GM19238 (cell line): ENCODE measurements at regions not wholly inside any gene's neighbourhood (a gene's known extent, or its start where the extent isn't known, plus 50 kb on each side); places are given as distances from the start of the nearest gene placed in this dataset.

Experiments used
- DNase-seq: peaks from one replicate; pipeline ENCODE4 v3.0.0; 2011; ENCODE audit warnings: low spot score; ENCODE audit not compliant: insufficient read length

- no peak for DNase-seq
These were observed 59.8 kb upstream of the CARMIL1 start for GRCh38 chr6:25219216-25219916.

GRCh38 chr6:25219917-25220278 is 59.3 kb upstream of the CARMIL1 start:
- DNase-seq, result no peak

- no peak for DNase-seq
These were observed 58.3 kb upstream of the CARMIL1 start for GRCh38 chr6:25220857-25221256.

DNA sequence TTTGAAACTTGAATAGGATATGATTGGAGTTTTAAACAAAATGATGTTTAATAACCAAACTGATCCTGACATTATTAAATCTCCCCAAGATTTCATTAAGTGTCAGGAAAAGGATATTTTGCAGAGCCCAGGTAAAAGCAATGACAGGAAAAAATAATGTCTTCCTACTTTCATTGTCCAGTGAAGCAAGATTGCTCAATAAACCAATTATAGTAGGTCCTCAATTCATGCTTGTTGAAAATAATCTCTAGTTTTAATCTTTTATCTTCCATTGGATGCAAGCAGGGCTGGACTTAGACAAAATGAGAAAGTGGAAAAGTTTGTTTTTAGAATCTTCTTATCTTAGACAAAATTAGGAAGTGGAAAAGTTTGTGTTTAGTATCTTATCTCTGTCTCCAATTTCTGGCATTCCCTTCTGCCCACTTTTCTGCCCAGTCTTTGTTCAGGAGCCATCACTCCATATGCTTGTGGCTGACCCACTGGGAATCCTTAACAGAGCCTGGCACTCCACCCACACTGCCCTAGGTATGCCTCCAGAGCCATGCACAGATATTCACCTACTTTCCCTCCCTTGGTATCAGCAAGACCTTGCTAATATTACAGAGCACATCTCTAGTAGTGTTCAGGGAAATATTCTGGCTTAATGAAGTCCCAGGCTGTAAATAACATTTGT is 57.0 kb upstream of the CARMIL1 start:
- DNase-seq, result no peak

GRCh38 chr6:25223490-25223991 is 55.6 kb upstream of the CARMIL1 start:
- peak; percentile 29 for DNase-seq

DNA sequence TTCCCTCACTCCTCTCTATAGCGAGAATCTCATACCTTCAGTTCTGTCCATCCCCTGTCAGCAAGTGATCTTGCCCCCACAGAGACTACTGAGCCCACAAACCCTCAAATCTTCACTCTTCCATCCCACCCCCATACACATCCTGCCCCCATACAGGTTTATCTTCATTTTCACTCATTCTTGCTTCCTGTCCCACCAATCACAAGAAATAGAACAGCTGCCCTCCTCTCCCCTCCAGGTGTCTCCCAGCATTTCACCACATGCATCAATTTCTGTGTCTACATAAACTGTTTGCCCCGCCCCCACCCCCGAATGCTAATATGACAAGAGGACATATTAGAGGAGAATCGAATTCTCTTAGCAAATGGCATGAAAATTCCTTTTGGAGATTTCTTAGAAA is 54.9 kb upstream of the CARMIL1 start:
- no peak for DNase-seq

DNA sequence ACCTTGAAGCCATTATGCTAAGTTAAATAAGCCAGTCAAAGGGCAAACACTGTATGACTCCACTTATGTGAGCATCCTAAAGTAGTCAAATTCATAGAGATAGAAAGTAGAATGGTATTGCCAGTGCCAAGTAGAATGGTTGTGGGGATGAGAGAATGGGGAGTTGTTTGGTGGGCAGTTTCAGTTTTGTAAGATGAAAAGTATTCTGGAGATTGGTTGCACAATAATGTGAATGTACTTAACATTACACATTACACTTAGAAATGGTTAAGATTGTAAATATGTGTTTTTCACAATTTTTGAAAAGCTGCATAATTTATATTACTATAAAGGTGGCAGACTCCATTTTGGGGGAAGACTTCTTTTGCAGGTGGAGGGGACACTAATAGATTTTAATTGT is 51.3 kb upstream of the CARMIL1 start:
- no peak for DNase-seq
